HEK293T (cell line): ENCODE measurements at regions not wholly inside any gene's neighbourhood (a gene's known extent, or its start where the extent isn't known, plus 50 kb on each side); places are given as distances from the start of the nearest gene placed in this dataset.
"Not testable (repeated sequence)": the region's sequence is repeated elsewhere in the genome, so short reads cannot be mapped to it uniquely, and the experiment has no call there.

ENCODE experiments used
- CTCF ChIA-PET: fragments of 350-600 bp; formaldehyde crosslinking; extraction: SDS; loops from one replicate; lab custom pipeline; 2021; ENCODE audit warnings: antibody characterized with exemption, inconsistent platforms; lab: Yijun Ruan, JAX
- POLR2A ChIA-PET: fragments of 350-600 bp; formaldehyde crosslinking; extraction: SDS; loops from one replicate; lab custom pipeline; 2020; ENCODE audit warnings: antibody characterized with exemption, inconsistent platforms; lab: Yijun Ruan, JAX
- DNase-seq: peaks from one replicate; pipeline ENCODE4 v3.0.0; 2012; ENCODE audit warnings: mixed read lengths; ENCODE audit errors: extremely low spot score
- ARNT ChIP-seq: fragments of 450-650 bp; IDR thresholded peaks from 2 replicates; pipeline ENCODE4 v1.6.1; 2017; ENCODE audit warnings: mild to moderate bottlenecking
- BHLHE40 ChIP-seq: fragments of 450-650 bp; IDR thresholded peaks from 2 replicates; pipeline ENCODE4 v1.6.1; 2016; ENCODE audit warnings: mild to moderate bottlenecking, moderate library complexity, borderline replicate concordance
- CTBP1 ChIP-seq: fragments of 450-650 bp; IDR thresholded peaks from 2 replicates; pipeline ENCODE4 v1.6.1; 2016; ENCODE audit warnings: borderline replicate concordance
- ELF4 ChIP-seq: fragments of 450-650 bp; IDR thresholded peaks from 2 replicates; pipeline ENCODE4 v1.6.1; 2017; ENCODE audit warnings: antibody characterized with exemption
- FOXA1 ChIP-seq: fragments of 450-650 bp; IDR thresholded peaks from 2 replicates; pipeline ENCODE4 v1.6.1; 2016; ENCODE audit warnings: mild to moderate bottlenecking
- FOXK2 ChIP-seq: fragments of 450-650 bp; IDR thresholded peaks from 2 replicates; pipeline ENCODE4 v1.6.1; 2016; ENCODE audit warnings: mild to moderate bottlenecking
- FOXM1 ChIP-seq: fragments of 450-650 bp; IDR thresholded peaks from 2 replicates; pipeline ENCODE4 v1.6.1; 2017; ENCODE audit warnings: mild to moderate bottlenecking, borderline replicate concordance
- HDGF ChIP-seq: fragments of 450-650 bp; IDR thresholded peaks from 2 replicates; pipeline ENCODE4 v1.6.1; 2017; ENCODE audit warnings: antibody characterized with exemption, borderline replicate concordance
- L3MBTL2 ChIP-seq: fragments of 450-650 bp; conservative IDR thresholded peaks from 2 replicates; pipeline ENCODE4 v1.6.1; 2016; ENCODE audit warnings: mild to moderate bottlenecking
- LEF1 ChIP-seq: fragments of 450-650 bp; IDR thresholded peaks from 2 replicates; pipeline ENCODE4 v1.6.1; 2017; ENCODE audit warnings: mild to moderate bottlenecking, borderline replicate concordance
- NFRKB ChIP-seq: fragments of 450-650 bp; IDR thresholded peaks from 2 replicates; pipeline ENCODE4 v1.6.1; 2016; ENCODE audit warnings: mild to moderate bottlenecking, moderate library complexity
- SP1 ChIP-seq: fragments of 450-650 bp; IDR thresholded peaks from 2 replicates; pipeline ENCODE4 v1.6.1; 2017
- SUZ12 ChIP-seq: fragments of 450-650 bp; IDR thresholded peaks from 2 replicates; pipeline ENCODE4 v1.6.1; 2016; ENCODE audit warnings: mild to moderate bottlenecking
- TARDBP ChIP-seq: fragments of 450-650 bp; IDR thresholded peaks from 2 replicates; pipeline ENCODE4 v1.6.1; 2016
- ZNF384 ChIP-seq: fragments of 450-650 bp; IDR thresholded peaks from 2 replicates; pipeline ENCODE4 v1.6.1; 2016
- TF ChIP-seq, protein P1 (sequence below): fragments of 450-650 bp; IDR thresholded peaks from 2 replicates; pipeline ENCODE4 v1.6.1; 2016

GRCh38 chr2:237205561-237205971 lies 119.9 kb downstream of the COPS8 start:
- no peak for DNase-seq
- TF ChIP-seq BHLHE40 (no peak), NFRKB (no peak), ELF4 (no peak), L3MBTL2 (no peak), LEF1 (no peak), TARDBP (no peak), FOXA1 (no peak), FOXM1 (no peak), FOXK2 (no peak), ZNF384 (no peak), ARNT (no peak), SUZ12 (no peak), HDGF (no peak), CTBP1 (no peak), SP1 (no peak)
- TF ChIP-seq, protein P1, sequence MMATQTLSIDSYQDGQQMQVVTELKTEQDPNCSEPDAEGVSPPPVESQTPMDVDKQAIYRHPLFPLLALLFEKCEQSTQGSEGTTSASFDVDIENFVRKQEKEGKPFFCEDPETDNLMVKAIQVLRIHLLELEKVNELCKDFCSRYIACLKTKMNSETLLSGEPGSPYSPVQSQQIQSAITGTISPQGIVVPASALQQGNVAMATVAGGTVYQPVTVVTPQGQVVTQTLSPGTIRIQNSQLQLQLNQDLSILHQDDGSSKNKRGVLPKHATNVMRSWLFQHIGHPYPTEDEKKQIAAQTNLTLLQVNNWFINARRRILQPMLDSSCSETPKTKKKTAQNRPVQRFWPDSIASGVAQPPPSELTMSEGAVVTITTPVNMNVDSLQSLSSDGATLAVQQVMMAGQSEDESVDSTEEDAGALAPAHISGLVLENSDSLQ, result no peak
- ChIA-PET CTCF (no interaction called here), POLR2A (no interaction called here)

DNA sequence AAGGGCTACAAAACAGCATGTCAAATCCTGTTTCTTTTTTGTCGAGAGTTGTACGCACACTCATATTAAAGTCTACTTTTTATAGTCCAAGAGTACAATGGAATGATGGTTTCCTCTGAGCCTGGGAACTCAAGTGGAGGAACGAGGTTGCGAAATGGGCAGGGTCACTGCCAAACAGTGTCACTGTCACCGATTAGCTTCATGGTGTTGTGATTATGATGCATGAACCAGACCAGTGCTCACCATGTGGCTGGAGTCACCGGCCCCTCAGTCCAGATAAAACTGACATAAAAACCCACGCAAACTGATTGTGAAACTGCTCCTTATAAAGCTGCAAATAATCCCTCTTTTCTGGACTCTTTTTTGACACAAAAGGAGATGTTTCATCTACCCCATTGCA lies 122.0 kb downstream of the COPS8 start:
- ChIA-PET POLR2A (interaction anchor here (0.6 kb wide), 1 partner anchor 14 kb away, joined by 3 read pairs; no protein-coding TSS in a partner anchor), CTCF (no interaction called here)
- no peak for DNase-seq
- no peak for TF ChIP-seq ELF4
- no peak for TF ChIP-seq LEF1
- no peak for TF ChIP-seq CTBP1
- no peak for TF ChIP-seq SUZ12
- TF ChIP-seq HDGF, result no peak
- no peak for TF ChIP-seq FOXK2
- no peak for TF ChIP-seq L3MBTL2
- no peak for TF ChIP-seq NFRKB
- TF ChIP-seq TARDBP, result no peak
- TF ChIP-seq FOXA1, result no peak
- no peak for TF ChIP-seq SP1
- no peak for TF ChIP-seq FOXM1
- no peak for TF ChIP-seq ARNT
- TF ChIP-seq BHLHE40, result no peak
- TF ChIP-seq, protein P1, result no peak
- TF ChIP-seq ZNF384, result no peak

DNA sequence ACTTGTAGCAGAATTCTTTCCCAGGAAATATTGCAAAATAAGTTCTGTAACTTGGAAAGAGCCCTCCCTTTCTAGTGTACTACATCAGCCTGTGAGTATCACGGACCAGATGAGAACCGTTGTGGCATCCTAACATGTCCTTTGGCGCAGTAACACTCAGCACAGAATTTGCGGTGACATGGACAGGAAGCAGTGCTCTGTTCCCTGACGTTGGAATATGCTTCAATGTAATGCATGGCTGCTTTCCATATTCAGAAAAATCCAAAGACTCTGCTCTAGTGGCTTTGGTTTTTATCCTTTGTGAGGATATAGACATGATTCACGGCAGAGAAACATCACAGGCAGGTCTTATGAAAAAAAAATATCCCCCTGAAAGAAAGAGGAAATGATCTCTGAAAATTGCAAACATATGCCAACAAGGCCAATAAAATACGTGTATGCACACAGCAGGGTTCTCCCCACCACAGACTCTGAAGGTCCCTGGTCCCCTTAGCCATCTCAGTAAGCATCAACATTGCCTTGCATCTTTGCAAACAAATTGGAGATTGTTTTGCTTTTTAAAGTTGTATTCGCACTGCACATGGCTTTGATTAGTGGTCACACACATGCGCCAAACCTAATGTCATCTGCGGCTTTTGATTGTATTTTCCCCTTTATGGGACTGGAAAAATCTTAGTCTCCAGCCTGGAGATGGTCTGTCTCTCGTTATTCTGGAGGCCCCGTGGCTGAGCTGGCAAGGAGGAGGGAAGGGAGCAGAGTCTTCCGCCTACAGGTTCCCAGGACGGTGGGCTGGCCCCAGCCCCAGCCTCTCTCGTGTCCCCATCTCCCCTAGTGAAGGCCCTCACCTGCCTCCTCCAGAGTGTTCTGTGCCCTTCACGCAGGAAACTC lies 122.9 kb downstream of the COPS8 start:
- no peak for TF ChIP-seq L3MBTL2
- TF ChIP-seq FOXM1, result no peak
- DNase-seq, result no peak
- CTCF ChIA-PET, result no interaction called here
- POLR2A ChIA-PET, result no interaction called here

- TF ChIP-seq FOXA1, result no peak
- no peak for TF ChIP-seq TARDBP
- no peak for TF ChIP-seq NFRKB
- TF ChIP-seq ARNT, result no peak
- TF ChIP-seq SP1, result no peak
- ChIA-PET CTCF (no interaction called here), POLR2A (no interaction called here)
- DNase-seq, result no peak
These were observed 124.2 kb downstream of the COPS8 start for GRCh38 chr2:237209885-237210284.

DNA sequence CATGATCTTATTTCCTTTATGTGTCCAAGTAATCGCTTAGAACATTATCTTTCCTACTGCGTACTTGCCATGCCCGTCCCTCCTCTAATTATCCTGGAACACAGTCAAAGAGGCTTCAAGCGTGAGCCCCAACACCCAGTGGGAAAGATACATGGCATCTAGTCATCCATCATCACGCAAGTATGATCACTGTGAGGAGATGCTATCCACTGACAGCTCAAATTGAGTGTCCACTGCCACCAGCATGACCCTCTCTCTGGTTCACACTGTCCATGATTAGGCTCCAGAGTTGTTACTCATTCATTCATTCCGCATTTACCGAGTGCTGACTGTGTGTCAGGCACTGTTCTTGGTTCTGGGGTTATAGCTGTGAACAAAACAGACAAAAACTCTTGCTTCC lies 124.6 kb downstream of the COPS8 start:
- no peak for DNase-seq
- CTCF ChIA-PET, result no interaction called here
- POLR2A ChIA-PET, result no interaction called here
- TF ChIP-seq SP1 (no peak), NFRKB (no peak), ARNT (no peak), SUZ12 (no peak), LEF1 (no peak), FOXA1 (no peak), HDGF (no peak), FOXM1 (no peak), FOXK2 (no peak), ELF4 (no peak), CTBP1 (no peak), TARDBP (no peak), ZNF384 (no peak), BHLHE40 (no peak)
- TF ChIP-seq, protein P1, result no peak

DNA sequence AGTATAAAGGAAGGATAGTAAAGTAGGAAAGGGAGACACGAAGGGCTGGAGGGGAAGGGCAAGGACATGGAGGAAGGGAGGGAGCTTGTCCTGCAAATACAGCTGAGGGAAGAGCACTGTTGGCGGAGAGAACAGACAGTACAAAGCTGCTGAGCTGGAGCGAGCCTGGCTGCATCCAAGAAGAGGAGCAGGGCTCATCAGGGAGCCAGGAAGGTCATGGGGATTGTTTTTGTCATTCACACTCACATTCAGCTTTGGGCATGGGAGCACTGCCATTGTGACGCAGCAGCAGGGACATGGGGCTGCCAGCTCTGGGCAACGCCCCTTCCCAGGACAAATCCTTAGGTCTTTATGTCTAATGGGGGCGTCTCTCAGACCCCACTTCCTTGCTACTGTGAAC lies 125.1 kb downstream of the COPS8 start:
- POLR2A ChIA-PET, result no interaction called here
- CTCF ChIA-PET, result no interaction called here
- DNase-seq, result no peak
- TF ChIP-seq NFRKB, result no peak
- TF ChIP-seq BHLHE40, result no peak
- no peak for TF ChIP-seq SP1
- TF ChIP-seq FOXA1, result no peak
- no peak for TF ChIP-seq FOXM1
- no peak for TF ChIP-seq TARDBP
- TF ChIP-seq, protein P1, result no peak
- TF ChIP-seq HDGF, result no peak
- TF ChIP-seq L3MBTL2, result no peak
- TF ChIP-seq ZNF384, result no peak
- TF ChIP-seq LEF1, result no peak
- no peak for TF ChIP-seq SUZ12
- TF ChIP-seq FOXK2, result no peak
- TF ChIP-seq ELF4, result no peak
- TF ChIP-seq CTBP1, result no peak
- no peak for TF ChIP-seq ARNT

- POLR2A ChIA-PET, DNase-seq, CTCF ChIA-PET: not testable (repeated sequence)
These were observed 126.9 kb downstream of the COPS8 start for GRCh38 chr2:237212356-237213279.
